Esophagus muscularis mucosa (tissue), 4 donors: ENCODE measurements at regions not wholly inside any gene's neighbourhood (a gene's known extent, or its start where the extent isn't known, plus 50 kb on each side); places are given as distances from the start of the nearest gene placed in this dataset.

Experiments used
- DNase-seq: peaks from one replicate; pipeline ENCODE4 v3.0.0-alpha.2; 2017; ENCODE audit errors: extremely low spot score
- H3K27ac ChIP-seq, 4 donors: fragments of 200-600 bp; sonication (generic); replicated peaks in 1 of 4; 1 replicate in 3 of 4; 2 replicates in 1 of 4; pipeline ENCODE4 v1.5.1; 2016 to 2019; ENCODE audit warnings: mild to moderate bottlenecking in 1 of 4
- H3K27me3 ChIP-seq, 4 donors: fragments of 200-600 bp; sonication (generic); one replicate each; pipeline versions ENCODE4 v1.5.1 to v1.6.0; 2016 to 2019
- H3K36me3 ChIP-seq, 4 donors: fragments of 200-600 bp; sonication (generic); one replicate each; pipeline ENCODE4 v1.5.1; 2016 to 2019
- H3K4me1 ChIP-seq, 4 donors: fragments of 200-600 bp; sonication (generic); one replicate each; pipeline ENCODE4 v1.5.1; 2016 to 2019
- H3K4me3 ChIP-seq, 4 donors: fragments of 200-600 bp; sonication (generic); 1 replicate in 2 of 4; 2 replicates in 2 of 4; pipeline ENCODE4 v1.5.1; 2016 to 2019; ENCODE audit warnings: mild to moderate bottlenecking in 4 of 4, moderate library complexity in 1 of 4
- H3K9me3 ChIP-seq, 4 donors: fragments of 200-600 bp; sonication (generic); 1 replicate in 3 of 4; 2 replicates in 1 of 4; pipeline ENCODE4 v1.5.1; 2016 to 2019
- EP300 ChIP-seq: sonication (generic); formaldehyde crosslinking; IDR thresholded peaks from one replicate; pipeline ENCODE4 v1.6.1; 2017; ENCODE audit warnings: antibody characterized with exemption
- POLR2A ChIP-seq: fragments of 450-650 bp; IDR thresholded peaks from one replicate; pipeline ENCODE4 v1.6.1; 2017; ENCODE audit warnings: antibody characterized with exemption, moderate library complexity, mild to moderate bottlenecking, low read depth
- POLR2AphosphoS5 ChIP-seq, 2 donors: sonication (generic); formaldehyde crosslinking; IDR thresholded peaks; one replicate each; pipeline ENCODE4 v1.6.1; 2017; ENCODE audit warnings: antibody characterized with exemption in 2 of 2
- WGBS: methylation state at CpG from one replicate; pipeline ENCODE4 v1.1.5; 2018; 5-methylcytosine and 5-hydroxymethylcytosine counted together
- intact Hi-C: fragments of 100-400 bp; cut with DNase I; formaldehyde crosslinking; loops from one replicate; pipeline ENCODE4 v1.15.1; 2023
- TF ChIP-seq, protein P1 (sequence below), 3 experiments: fragments of 200-600 bp in 2 of 3; fragments of 450-650 bp in 1 of 3; sonication (generic) in 2 of 3; IDR thresholded peaks; one replicate each; pipeline ENCODE4 v1.5.1; 2017 to 2019; ENCODE audit warnings: antibody characterized with exemption in 3 of 3, mild to moderate bottlenecking in 2 of 3, moderate library complexity in 1 of 3

- Histone ChIP-seq H3K4me1 (peaks cover 0 to 5% (median 2%) of the 10 kb centered on the region in 4 donors), H3K27me3 (no peaks in the 10 kb centered on the region), H3K9me3 (no peaks in the 10 kb centered on the region), H3K27ac (no peak overlapping the region), H3K4me3 (no peak overlapping the region), H3K36me3 (no peaks in the 10 kb centered on the region)
- no peak for DNase-seq
- WGBS, result 36% methylated on average over 2 of the region's 2 CpGs
- TF ChIP-seq POLR2AphosphoS5 (IDR thresholded peaks at IDR 0.05) (no peak), POLR2A (no peak), EP300 (no peak)
- TF ChIP-seq, protein P1, sequence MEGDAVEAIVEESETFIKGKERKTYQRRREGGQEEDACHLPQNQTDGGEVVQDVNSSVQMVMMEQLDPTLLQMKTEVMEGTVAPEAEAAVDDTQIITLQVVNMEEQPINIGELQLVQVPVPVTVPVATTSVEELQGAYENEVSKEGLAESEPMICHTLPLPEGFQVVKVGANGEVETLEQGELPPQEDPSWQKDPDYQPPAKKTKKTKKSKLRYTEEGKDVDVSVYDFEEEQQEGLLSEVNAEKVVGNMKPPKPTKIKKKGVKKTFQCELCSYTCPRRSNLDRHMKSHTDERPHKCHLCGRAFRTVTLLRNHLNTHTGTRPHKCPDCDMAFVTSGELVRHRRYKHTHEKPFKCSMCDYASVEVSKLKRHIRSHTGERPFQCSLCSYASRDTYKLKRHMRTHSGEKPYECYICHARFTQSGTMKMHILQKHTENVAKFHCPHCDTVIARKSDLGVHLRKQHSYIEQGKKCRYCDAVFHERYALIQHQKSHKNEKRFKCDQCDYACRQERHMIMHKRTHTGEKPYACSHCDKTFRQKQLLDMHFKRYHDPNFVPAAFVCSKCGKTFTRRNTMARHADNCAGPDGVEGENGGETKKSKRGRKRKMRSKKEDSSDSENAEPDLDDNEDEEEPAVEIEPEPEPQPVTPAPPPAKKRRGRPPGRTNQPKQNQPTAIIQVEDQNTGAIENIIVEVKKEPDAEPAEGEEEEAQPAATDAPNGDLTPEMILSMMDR (IDR thresholded peaks at IDR 0.05), result no peak
- intact Hi-C loops, result no loop called here
Measured at GRCh38 chr11:38274031-38274430, 1676.0 kb upstream of the RAG2 start.

DNA sequence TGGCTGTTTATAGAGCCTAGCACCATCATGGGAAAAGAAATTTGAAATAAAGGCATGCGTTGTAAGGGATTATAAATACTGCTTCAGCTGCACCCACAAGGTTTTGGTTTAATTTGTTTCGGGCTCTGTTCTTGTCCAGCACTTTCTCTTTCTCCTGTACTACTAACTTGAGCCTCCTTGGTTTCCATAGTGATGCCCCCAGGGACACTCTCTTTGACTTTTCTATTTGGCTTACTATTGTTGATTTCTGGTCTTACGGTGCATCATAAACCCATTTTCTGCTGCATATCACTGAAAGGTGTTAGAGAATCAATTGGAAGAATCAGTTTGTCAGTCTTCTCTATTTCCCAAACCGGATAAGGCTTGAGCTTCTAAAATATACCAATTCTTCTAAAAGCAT lies 1674.3 kb upstream of the RAG2 start:
- H3K27ac ChIP-seq, result no peak overlapping the region
- no peak overlapping the region for H3K4me3 ChIP-seq
- TF ChIP-seq, protein P1 (IDR thresholded peaks at IDR 0.05), result no peak
- TF ChIP-seq EP300, result no peak
- no peak for TF ChIP-seq POLR2AphosphoS5 (IDR thresholded peaks at IDR 0.05)
- TF ChIP-seq POLR2A, result no peak
- H3K27me3 ChIP-seq, result no peaks in the 10 kb centered on the region
- WGBS, result 75% methylated on average over 4 of the region's 4 CpGs
- no peak for DNase-seq
- intact Hi-C loops, result no loop called here
- H3K9me3 ChIP-seq, result no peaks in the 10 kb centered on the region
- no peaks in the 10 kb centered on the region for H3K36me3 ChIP-seq
- peaks cover 0 to 5% (median 2%) of the 10 kb centered on the region in 4 donors for H3K4me1 ChIP-seq

- no peaks in the 10 kb centered on the region for H3K4me1 ChIP-seq
- no peaks in the 10 kb centered on the region for H3K27me3 ChIP-seq
- no peak overlapping the region for H3K27ac ChIP-seq
- no peaks in the 10 kb centered on the region for H3K9me3 ChIP-seq
- no peak for DNase-seq
- H3K4me3 ChIP-seq, result no peak overlapping the region
- 85% methylated on average over 3 of the region's 3 CpGs for WGBS
- TF ChIP-seq POLR2AphosphoS5 (IDR thresholded peaks at IDR 0.05) (no peak), EP300 (no peak)
- intact Hi-C loops, result no loop called here
- no peaks in the 10 kb centered on the region for H3K36me3 ChIP-seq
Measured at GRCh38 chr11:38266691-38267090, 1668.7 kb upstream of the RAG2 start.

DNA sequence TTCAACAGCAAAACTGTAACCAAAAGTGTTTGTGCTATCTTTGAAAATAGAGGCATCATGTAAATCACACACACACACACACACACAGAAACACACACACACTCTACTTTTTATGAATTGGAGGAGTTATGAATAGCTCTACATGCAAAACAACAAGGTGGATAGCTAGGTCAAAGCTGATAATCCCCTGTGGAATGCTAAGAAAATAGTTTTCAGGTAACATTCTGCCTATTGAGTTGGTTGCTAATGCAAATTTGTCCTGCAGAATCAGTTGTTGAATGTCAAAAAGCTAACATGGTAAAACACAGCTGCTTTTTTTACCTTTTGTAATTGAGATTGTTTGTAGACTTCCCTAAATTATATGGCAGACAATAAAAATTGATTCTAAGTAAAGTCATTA lies 1658.4 kb upstream of the RAG2 start:
- no peaks in the 10 kb centered on the region for H3K4me1 ChIP-seq
- TF ChIP-seq EP300 (no peak), POLR2A (no peak), POLR2AphosphoS5 (IDR thresholded peaks at IDR 0.05) (no peak)
- TF ChIP-seq, protein P1 (IDR thresholded peaks at IDR 0.05), result no peak
- intact Hi-C loops, result no loop called here
- H3K27me3 ChIP-seq, result no peaks in the 10 kb centered on the region
- H3K36me3 ChIP-seq, result no peaks in the 10 kb centered on the region
- no peak overlapping the region for H3K27ac ChIP-seq
- H3K9me3 ChIP-seq, result no peaks in the 10 kb centered on the region
- H3K4me3 ChIP-seq, result no peak overlapping the region
- no peak for DNase-seq

GRCh38 chr11:38254913-38255312 lies 1656.9 kb upstream of the RAG2 start:
- Histone ChIP-seq H3K4me3 (no peak overlapping the region), H3K36me3 (no peaks in the 10 kb centered on the region), H3K9me3 (no peaks in the 10 kb centered on the region), H3K4me1 (no peaks in the 10 kb centered on the region), H3K27ac (no peak overlapping the region), H3K27me3 (no peaks in the 10 kb centered on the region)
- intact Hi-C loops, result no loop called here
- WGBS, result 66% methylated on average over 2 of the region's 2 CpGs
- TF ChIP-seq EP300 (no peak), POLR2AphosphoS5 (IDR thresholded peaks at IDR 0.05) (no peak), POLR2A (no peak)
- TF ChIP-seq, protein P1 (IDR thresholded peaks at IDR 0.05), result no peak
- DNase-seq, result no peak
